Loucy (cell line): ENCODE measurements at regions not wholly inside any gene's neighbourhood (a gene's known extent, or its start where the extent isn't known, plus 50 kb on each side); places are given as distances from the start of the nearest gene placed in this dataset.

Experiments
- CTCF ChIP-seq: fragments of 200-600 bp; sonication (generic); conservative IDR thresholded peaks from 2 replicates; pipeline ENCODE4 v1.5.1; 2014; ENCODE audit warnings: mild to moderate bottlenecking, antibody characterized with exemption, low read length
- EZH2phosphoT487 ChIP-seq: fragments of 200-600 bp; IDR thresholded peaks from 2 replicates; pipeline ENCODE4 v1.6.1; 2018; ENCODE audit warnings: antibody characterized with exemption, mild to moderate bottlenecking, moderate library complexity, borderline replicate concordance

DNA sequence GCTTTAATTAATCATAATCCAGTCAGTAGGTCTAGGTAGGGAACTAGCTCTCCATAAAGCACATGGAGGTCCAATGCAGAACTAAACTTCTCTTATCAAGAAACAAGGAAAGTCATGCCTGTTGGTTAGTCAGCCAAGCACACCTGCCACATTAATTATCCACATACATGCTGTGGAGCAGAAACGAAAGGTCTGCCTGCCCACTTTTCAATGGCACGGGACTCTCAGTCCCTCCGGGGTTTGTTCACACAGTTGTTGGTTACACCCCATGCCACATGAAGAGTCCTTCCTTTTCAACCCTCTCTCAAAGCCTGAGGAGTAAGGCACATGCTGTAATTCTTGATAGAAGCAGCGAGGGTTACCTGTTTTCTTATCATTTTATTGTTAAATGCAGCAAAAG, 1096.4 kb upstream of the MAP3K7 start:
- no peak for TF ChIP-seq EZH2phosphoT487
- no peak for TF ChIP-seq CTCF
